Lower leg skin (tissue), 3 donors: ENCODE measurements at regions not wholly inside any gene's neighbourhood (a gene's known extent, or its start where the extent isn't known, plus 50 kb on each side); places are given as distances from the start of the nearest gene placed in this dataset.

Experiments used
- POLR2A ChIP-seq, 2 donors: fragments of 450-650 bp; IDR thresholded peaks; one replicate each; pipeline ENCODE4 v1.6.1; 2016 to 2017; ENCODE audit warnings: antibody characterized with exemption in 2 of 2, mild to moderate bottlenecking in 1 of 2, moderate library complexity in 1 of 2
- TF ChIP-seq, protein P1 (sequence below), 3 donors: fragments of 450-650 bp; IDR thresholded peaks; one replicate each; pipeline ENCODE4 v1.5.1; 2016; ENCODE audit warnings: antibody characterized with exemption in 3 of 3, mild to moderate bottlenecking in 3 of 3, moderate library complexity in 2 of 3

DNA sequence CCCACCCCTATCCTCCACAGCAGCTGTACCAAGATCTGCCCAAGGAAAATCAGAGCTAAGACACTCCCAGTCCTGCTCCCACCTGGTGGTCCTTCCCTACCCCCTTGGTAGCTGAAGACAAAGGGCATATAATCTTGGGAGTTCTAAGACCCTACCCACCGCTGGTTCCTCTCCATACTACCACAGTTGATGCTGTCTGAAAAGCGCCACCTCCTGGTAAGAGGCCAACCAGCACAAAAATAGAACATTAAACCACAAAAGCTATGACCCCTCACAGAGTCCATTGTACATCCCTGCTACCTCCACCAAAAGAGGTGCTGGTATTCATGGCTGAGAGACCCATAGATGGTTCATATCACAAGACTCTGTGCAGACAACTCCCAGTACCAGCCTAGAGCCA lies 161.5 kb upstream of the ARHGAP42 start:
- TF ChIP-seq, protein P1, sequence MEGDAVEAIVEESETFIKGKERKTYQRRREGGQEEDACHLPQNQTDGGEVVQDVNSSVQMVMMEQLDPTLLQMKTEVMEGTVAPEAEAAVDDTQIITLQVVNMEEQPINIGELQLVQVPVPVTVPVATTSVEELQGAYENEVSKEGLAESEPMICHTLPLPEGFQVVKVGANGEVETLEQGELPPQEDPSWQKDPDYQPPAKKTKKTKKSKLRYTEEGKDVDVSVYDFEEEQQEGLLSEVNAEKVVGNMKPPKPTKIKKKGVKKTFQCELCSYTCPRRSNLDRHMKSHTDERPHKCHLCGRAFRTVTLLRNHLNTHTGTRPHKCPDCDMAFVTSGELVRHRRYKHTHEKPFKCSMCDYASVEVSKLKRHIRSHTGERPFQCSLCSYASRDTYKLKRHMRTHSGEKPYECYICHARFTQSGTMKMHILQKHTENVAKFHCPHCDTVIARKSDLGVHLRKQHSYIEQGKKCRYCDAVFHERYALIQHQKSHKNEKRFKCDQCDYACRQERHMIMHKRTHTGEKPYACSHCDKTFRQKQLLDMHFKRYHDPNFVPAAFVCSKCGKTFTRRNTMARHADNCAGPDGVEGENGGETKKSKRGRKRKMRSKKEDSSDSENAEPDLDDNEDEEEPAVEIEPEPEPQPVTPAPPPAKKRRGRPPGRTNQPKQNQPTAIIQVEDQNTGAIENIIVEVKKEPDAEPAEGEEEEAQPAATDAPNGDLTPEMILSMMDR (IDR thresholded peaks at IDR 0.05) = no peak
- TF ChIP-seq POLR2A (IDR thresholded peaks at IDR 0.05) = no peak
